ENCODE measurements at regions not wholly inside any gene's neighbourhood (a gene's known extent, or its start where the extent isn't known, plus 50 kb on each side); places are given as distances from the start of the nearest gene placed in this dataset.
"Not testable (repeated sequence)": the region's sequence is repeated elsewhere in the genome, so short reads cannot be mapped to it uniquely, and the experiment has no call there.

DNA sequence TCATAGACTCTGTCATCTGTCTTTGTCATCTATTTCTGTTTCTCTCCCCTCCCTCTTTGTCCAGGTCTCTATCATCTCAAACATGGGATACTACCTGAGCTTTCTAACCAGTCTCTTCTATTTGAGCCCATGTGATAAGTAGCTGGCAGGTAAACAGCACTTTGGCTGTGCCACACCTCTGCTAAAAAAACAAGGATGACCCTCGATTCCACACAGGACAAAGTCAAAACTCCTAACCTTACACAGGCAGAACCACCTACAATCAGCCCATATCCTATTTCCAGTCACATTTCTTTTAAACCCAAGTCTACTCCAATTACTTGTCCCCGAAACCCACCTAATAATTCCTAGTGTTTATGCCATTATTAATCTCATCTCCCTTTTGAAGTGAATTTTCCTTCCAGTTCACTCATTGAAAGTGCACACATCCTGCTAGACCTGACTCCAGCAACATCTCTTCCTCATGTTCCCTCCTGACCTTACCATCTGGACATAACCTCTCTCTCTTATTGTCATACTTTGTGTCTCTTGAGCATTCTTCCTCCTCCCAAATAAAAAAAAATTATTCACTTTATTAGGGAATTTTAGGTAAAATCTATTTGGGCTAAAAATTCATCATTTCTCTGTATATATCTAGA lies 256.1 kb upstream of the ONECUT1 start:
- DNase-seq (ENCODE audit: low read depth in 4 of 4, low spot score in 2 of 4): no peak

DNA sequence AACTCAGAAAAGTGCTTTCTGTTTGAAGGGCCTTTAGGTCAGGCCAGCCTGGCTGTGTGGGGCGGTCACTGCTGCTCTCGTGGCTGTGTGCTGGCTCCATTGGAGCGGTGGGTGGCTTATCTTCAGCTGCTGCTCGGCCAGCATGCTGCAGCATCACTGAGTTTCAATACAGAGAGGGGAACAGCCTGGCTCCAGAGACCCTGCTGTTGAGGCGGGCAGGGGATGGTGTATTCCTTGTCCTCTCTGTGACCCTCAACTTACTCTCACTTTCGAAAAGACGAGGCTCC lies 248.5 kb upstream of the ONECUT1 start:
- DNase-seq (ENCODE audit: low read depth in 4 of 4, low spot score in 2 of 4): no peak

DNA sequence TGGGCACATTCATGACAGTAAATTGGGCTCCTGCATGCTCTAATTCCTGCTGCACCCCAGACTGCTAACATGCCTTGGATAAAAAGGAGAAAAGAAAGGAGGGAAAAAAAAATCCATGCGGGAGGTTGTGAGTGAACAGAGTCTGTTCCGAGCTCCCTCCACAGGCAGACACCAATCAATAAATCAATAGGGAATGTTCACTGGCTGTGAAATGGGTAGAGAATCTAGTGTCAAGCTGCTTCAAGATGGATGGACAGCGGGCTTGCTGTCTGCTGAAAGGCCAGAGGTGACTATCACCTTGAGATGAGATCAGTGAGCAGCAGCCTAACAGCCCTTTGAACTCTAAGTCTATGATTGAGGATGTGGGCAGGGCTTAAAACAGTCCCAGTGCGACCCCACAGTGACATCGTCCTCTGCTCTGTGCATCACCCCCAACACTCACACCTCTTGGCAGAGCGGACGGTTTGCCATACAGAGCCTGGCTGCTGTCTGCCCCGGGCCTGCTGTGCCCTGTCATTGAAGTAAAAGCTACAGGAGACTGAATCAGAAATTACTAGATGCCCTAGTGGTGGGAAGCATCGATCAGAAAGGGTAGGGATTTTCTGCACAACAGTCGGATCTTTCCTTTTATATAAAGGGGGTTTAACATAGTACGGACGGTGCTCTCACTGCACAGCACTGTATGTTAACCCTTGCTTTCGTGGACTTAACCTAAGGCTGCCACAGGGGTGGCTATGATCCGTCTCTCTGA lies 247.9 kb upstream of the ONECUT1 start:
- DNase-seq (ENCODE audit: low read depth in 4 of 4, low spot score in 2 of 4): no peak

- DNase-seq (ENCODE audit: low read depth in 4 of 4, low spot score in 2 of 4): no peak
Observed at GRCh38 chr15:53036641-53037040, 246.5 kb upstream of the ONECUT1 start.

DNA sequence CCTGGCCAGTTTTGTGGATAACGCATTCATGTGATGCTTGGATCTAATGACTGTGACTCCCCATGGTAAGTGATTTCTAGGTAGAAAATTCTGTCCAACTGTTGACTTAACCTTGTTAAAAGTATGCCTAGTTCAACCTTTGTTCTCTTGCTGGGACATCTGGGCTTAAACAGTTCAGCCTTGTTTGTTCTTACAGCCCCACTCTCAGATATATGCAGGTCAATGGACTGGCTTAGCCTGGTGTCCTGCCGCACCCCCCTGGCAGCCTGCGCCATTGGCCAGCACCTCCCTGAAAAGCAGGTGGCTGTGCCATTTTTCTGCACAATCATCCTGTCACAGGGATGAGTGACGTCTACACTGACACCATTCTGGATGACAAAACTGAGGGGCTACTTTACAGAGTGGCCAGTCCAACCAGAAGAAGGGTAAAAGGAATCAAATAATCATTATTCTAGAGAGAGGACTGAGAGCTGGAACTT lies 244.7 kb upstream of the ONECUT1 start:
- no peak for DNase-seq (ENCODE audit: low read depth in 4 of 4, low spot score in 2 of 4)

DNA sequence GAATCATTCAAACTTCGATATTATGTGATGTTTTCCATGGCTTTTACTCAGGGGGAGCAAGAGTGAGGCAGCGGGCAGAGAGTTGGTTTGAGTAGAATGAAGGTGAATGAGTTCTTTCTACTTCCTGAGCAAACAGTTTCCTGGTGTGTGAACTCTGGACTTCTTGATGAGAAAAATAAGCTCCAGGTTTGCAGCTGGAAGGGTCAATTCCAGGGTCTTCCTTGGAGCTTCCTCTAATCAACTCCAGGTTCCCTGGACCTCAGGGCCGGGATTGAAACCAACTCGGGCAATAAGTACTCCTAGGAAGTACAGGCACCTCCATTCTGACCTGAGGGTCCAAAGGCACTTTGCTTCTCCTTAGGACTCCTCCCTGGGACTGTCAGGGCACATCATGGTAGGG lies 243.6 kb upstream of the ONECUT1 start:
- no peak for DNase-seq (ENCODE audit: low read depth in 4 of 4, low spot score in 2 of 4)

GRCh38 chr15:53031469-53031868 lies 241.3 kb upstream of the ONECUT1 start:
- DNase-seq (ENCODE audit: low read depth in 4 of 4, low spot score in 2 of 4): no peak

DNA sequence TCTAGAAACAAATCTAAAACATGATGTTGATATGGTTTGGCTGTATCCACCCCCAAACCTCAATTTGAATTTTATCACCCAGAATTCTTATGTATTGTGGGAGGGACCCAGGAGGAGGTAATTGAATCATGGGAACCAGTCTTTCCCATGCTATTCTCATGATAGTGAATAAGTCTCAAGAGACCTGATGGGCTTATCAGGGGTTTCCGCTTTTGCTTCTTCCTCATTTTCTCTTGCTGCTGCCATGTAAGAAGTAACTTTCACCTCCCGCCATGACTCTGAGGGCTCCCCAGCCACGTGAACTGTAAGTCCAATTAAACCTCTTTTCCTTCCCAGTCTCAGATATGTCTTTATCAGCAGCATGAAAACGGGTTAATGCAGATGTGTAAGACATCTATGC lies 232.7 kb upstream of the ONECUT1 start:
- no peak for DNase-seq (ENCODE audit: low read depth in 4 of 4, low spot score in 2 of 4)

- DNase-seq (ENCODE audit: low read depth in 4 of 4, low spot score in 2 of 4): no peak
Observed at GRCh38 chr15:53013329-53013728, 223.2 kb upstream of the ONECUT1 start.

DNA sequence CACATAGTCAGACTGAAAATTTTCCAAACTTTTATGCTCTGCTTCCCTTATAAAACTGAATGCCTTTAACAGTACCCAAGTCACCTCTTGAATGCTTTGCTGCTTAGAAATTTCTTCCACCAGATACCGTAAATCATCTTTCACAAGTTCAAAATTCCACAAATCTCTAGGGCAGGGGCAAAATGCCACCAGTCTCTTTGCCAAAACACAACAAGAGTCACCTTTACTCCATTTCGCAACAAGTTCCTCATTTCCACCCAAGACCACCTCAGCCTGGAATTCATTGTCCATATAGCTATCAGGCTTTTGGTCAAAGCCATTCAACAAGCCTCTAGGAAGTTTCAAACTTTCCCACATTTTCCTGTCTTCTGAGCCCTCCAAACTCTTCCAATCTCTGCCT lies 221.6 kb upstream of the ONECUT1 start:
- DNase-seq (ENCODE audit: low read depth in 4 of 4, low spot score in 2 of 4): not testable (repeated sequence)

DNA sequence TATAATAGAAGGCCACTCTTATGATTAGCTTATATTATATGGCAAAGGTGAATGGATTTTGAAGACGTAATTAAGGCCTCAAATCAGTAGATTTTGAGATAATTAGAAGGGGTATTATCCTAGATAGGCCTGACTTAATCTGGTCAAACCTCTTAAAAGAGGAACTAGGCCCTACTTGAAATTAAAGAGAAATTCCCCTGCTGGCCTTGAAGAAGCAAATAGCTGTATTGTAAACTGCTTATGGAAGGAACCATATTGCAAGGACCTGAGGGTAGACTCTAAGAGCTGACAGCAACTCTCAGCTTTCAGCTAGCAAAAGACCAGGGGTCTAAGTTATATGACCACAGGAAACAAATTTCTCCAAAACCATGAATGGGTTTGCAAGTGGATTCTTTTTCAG lies 219.0 kb upstream of the ONECUT1 start:
- no peak for DNase-seq (ENCODE audit: low read depth in 4 of 4, low spot score in 2 of 4)

GRCh38 chr15:53000409-53000808 lies 210.3 kb upstream of the ONECUT1 start:
- no peak for DNase-seq (ENCODE audit: low read depth in 4 of 4, low spot score in 2 of 4)

GRCh38 chr15:52997123-52997522 lies 207.0 kb upstream of the ONECUT1 start:
- DNase-seq (ENCODE audit: low read depth in 4 of 4, low spot score in 2 of 4): no peak

- DNase-seq (ENCODE audit: low read depth in 4 of 4, low spot score in 2 of 4): no peak
Observed at GRCh38 chr15:52994290-52994689, 204.2 kb upstream of the ONECUT1 start.

GRCh38 chr15:52984507-52984906 lies 194.4 kb upstream of the ONECUT1 start:
- no peak for DNase-seq (ENCODE audit: low read depth in 4 of 4, low spot score in 2 of 4)

- no peak for DNase-seq (ENCODE audit: low read depth in 4 of 4, low spot score in 2 of 4)
Observed at GRCh38 chr15:52980446-52980845, 190.3 kb upstream of the ONECUT1 start.

- no peak for DNase-seq (ENCODE audit: low read depth in 4 of 4, low spot score in 2 of 4)
Observed at GRCh38 chr15:52976516-52977075, 186.5 kb upstream of the ONECUT1 start.

GRCh38 chr15:52975941-52976449 lies 185.9 kb upstream of the ONECUT1 start:
- no peak for DNase-seq (ENCODE audit: low read depth in 4 of 4, low spot score in 2 of 4)

DNA sequence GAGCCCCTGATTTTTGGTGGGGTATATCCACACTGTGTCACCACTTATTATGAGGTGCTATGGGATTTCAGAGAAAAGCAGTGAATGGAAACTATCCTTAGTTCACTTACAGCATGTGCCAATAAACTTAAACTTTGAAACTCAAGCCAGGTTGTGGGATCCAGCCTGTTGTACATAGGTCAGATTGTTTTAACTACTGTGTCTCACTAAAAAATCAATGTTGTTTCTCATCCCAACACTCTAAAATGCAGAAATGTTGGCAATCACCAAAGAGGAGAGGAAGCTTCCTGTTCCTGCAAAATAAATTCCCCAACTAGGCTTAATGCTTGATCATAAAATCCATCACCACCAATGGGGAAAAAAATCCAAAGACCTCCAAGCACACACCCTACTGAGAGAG lies 173.7 kb upstream of the ONECUT1 start:
- no peak for DNase-seq (ENCODE audit: low read depth in 4 of 4, low spot score in 2 of 4)

- DNase-seq (ENCODE audit: low read depth in 4 of 4, low spot score in 2 of 4): no peak
Observed at GRCh38 chr15:52960283-52960682, 170.1 kb upstream of the ONECUT1 start.

DNA sequence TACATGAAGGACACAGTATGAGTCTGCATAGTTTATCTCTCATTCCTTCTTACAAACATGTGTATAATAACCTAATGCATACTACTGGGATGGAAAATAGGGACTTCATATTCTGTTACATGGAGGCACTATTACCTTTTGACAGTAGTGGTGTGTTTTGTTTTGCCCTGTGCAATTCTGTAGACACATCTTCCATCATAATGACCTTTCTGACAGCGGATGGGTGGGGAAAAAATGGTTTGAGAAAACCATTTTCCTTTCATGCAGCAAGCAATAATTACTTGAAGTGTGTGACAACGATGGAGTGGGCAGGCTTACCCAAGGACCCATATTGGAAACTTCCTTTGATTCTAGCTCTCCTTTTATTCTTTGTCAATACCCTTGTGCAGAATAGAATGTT lies 153.6 kb upstream of the ONECUT1 start:
- DNase-seq (ENCODE audit: low read depth in 4 of 4, low spot score in 2 of 4): no peak

GRCh38 chr15:52936489-52936888 lies 146.4 kb upstream of the ONECUT1 start:
- DNase-seq (ENCODE audit: low read depth in 4 of 4, low spot score in 2 of 4): no peak
